ENCODE measurements at regions not wholly inside any gene's neighbourhood (a gene's known extent, or its start where the extent isn't known, plus 50 kb on each side); places are given as distances from the start of the nearest gene placed in this dataset.

DNA sequence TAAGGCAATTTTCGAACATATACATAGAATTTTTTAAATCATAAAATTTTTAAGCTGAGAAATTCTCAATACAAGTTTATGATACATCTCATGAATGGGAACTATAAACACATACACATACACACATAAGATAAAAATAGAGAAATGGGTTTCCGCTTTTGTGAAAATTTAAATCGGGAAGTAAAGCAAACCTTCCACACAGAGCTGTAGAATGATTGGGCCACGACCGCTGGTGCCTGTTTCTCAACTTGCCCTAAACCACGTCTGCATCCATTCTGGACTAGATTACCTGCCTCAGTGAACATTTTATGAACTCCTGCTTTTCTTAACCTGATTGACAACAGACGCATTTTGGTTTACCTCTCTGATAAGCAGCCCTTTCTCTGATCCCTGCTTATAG is 264.4 kb downstream of the SKAP2 start:
- no peak for DNase-seq (ENCODE audit: low spot score)

GRCh38 chr7:26600411-26600810 is 264.0 kb downstream of the SKAP2 start:
- no peak for DNase-seq (ENCODE audit: low spot score)

GRCh38 chr7:26603631-26604030 is 260.8 kb downstream of the SKAP2 start:
- no peak for DNase-seq (ENCODE audit: low spot score)

DNA sequence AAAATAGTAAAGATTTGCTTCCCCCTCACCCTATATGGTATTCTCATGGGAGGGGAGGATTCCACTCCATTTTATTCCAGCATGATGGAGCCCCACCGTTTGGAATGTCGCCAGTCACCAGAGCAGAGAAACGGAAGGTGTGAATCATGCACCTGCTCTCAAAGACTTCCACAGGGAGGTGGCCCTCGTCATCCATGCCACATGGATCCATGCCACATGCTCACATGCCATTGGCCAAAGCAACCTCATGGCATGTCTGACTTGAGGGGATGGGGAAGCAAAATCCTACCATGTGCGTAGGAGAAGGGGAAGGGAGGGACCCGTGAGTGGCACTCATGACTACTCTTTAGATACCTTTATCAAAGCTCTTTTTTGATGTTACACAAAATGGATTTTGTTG is 256.0 kb downstream of the SKAP2 start:
- no peak for DNase-seq (ENCODE audit: low spot score)

DNA sequence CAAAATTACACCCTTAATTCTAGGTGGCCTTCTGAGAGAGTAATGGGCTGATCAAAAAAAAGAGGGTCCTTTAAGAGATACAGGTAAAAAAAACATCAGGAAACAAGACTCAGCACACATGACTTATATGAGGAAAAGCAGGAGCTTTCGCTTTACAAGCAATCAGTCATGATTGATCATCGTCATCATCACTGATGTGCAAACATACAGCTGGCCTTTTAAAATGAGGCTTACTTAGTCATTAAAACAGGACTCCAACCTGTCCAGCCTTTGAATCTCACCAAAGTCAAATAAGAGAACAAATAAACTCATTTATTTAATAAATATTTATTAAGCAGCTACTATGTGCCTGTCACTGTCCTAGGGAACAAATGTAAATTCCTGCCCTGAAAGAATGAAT is 255.3 kb downstream of the SKAP2 start:
- no peak for DNase-seq (ENCODE audit: low spot score)

DNA sequence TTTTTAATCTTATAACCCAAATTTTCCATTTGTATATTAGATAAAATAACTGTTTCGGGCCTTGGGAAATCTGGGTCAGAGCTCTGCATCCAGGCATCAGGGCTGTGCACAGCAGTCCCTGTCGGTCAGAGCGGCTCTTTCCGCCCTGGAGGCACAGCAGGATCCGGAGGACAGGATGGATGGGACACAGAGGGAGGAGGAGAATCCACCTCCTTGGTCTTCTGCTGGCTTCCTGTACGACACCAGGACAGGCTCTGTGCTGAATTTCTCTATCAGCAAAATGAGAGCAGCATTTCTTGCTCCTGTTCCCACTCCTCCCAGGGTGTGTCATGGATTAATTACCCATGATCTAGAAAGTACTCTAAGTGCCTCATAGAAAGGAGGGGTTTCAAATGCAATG is 254.9 kb downstream of the SKAP2 start:
- DNase-seq (ENCODE audit: low spot score): no peak

DNA sequence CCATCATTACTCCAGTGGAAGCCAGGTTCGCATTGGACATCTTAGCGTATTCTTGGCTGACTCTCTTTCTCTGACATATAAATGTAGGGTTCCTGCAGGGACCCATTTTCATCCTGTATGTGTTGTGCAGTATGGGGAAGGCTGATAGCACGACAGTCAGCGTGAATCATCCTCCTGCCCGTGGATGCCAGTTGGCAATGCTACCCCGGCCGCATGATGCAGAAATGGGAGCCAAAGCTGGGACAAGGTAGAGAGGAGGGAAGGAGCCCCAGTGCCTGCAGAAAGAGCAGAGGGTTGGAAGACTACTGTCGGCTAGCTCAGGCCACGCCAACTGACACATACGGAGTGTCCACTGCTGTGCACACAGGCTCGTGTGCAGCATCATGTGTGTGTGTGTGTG is 251.6 kb downstream of the SKAP2 start:
- no peak for DNase-seq (ENCODE audit: low spot score)

DNA sequence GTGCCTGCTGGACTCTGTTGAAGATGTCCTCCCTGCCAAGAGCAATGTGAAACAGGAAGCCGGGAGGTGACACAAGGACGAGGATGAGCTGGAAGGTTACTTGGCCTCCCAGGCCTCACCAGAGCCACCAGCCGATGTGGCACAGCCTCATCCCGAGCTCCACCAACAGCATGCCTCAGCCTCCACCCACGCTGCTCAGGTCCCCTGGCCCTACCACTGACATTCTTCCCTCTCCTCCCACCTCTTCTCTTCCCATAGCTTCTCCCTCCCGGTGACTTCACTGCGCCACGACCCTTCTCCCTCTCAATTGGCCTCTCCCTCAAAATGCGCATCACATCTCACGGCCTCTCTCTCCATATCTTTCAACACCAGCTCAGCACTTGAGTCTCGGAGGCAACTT is 249.9 kb downstream of the SKAP2 start:
- no peak for DNase-seq (ENCODE audit: low spot score)

DNA sequence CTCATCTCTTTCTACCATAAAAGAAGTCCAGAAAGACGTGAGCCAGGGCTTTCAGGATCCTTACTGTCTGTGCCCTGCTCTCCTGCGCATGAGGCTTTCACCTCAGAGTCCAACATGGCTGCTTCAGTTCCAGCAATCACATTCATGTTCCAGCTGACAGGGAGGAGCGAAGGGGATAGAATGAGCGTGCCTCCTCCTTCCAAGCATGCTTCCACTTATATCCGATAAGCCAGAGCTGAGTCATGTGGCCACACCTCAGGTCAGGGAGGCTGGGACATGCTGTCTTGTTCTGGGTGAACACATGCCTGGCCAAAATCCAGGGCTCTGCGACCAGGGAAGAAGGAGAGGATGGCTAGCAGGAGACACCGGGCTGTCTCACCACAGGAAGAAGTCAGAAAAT is 248.2 kb downstream of the SKAP2 start:
- DNase-seq (ENCODE audit: low spot score): no peak

GRCh38 chr7:26617066-26617465 is 247.3 kb downstream of the SKAP2 start:
- DNase-seq (ENCODE audit: low spot score): no peak

Data from SK-N-DZ (cell line).